GM19023 (cell line): ENCODE measurements at regions not wholly inside any gene's neighbourhood (a gene's known extent, or its start where the extent isn't known, plus 50 kb on each side); places are given as distances from the start of the nearest gene placed in this dataset.

Source experiments
- ATAC-seq: cut with Tn5 transposase; IDR thresholded peaks from one replicate; pipeline ENCODE4 v1.9.1; 2021; ENCODE audit warnings: mild to moderate bottlenecking, moderate library complexity; ENCODE audit not compliant: unreplicated experiment

- ATAC-seq = no peak
Observed at GRCh38 chr7:41312235-41312634, 390.7 kb downstream of the INHBA start.

- no peak for ATAC-seq
Observed at GRCh38 chr7:41311301-41311700, 391.6 kb downstream of the INHBA start.

- no peak for ATAC-seq
Observed at GRCh38 chr7:41306486-41306885, 396.4 kb downstream of the INHBA start.

- no peak for ATAC-seq
Observed at GRCh38 chr7:41305001-41305400, 397.9 kb downstream of the INHBA start.

GRCh38 chr7:41303709-41304108 lies 399.2 kb downstream of the INHBA start:
- no peak for ATAC-seq

GRCh38 chr7:41298409-41298808 lies 404.5 kb downstream of the INHBA start:
- no peak for ATAC-seq

- no peak for ATAC-seq
Observed at GRCh38 chr7:41297166-41297565, 405.7 kb downstream of the INHBA start.

GRCh38 chr7:41295455-41295815 lies 407.5 kb downstream of the INHBA start:
- ATAC-seq = no peak

- ATAC-seq = no peak
Observed at GRCh38 chr7:41294556-41295454, 408.1 kb downstream of the INHBA start.

- no peak for ATAC-seq
Observed at GRCh38 chr7:41292487-41292886, 410.4 kb downstream of the INHBA start.

GRCh38 chr7:41287559-41288335 lies 415.1 kb downstream of the INHBA start:
- no peak for ATAC-seq

- ATAC-seq = no peak
Observed at GRCh38 chr7:41280491-41280890, 422.4 kb downstream of the INHBA start.

GRCh38 chr7:41277561-41277960 lies 425.3 kb downstream of the INHBA start:
- ATAC-seq = no peak

GRCh38 chr7:41275255-41275654 lies 427.6 kb downstream of the INHBA start:
- ATAC-seq = no peak

GRCh38 chr7:41274179-41274578 lies 428.7 kb downstream of the INHBA start:
- no peak for ATAC-seq

GRCh38 chr7:41272664-41273063 lies 430.2 kb downstream of the INHBA start:
- no peak for ATAC-seq

- no peak for ATAC-seq
Observed at GRCh38 chr7:41268878-41269277, 434.0 kb downstream of the INHBA start.

GRCh38 chr7:41261080-41261479 lies 441.8 kb downstream of the INHBA start:
- no peak for ATAC-seq

GRCh38 chr7:41257660-41258059 lies 445.2 kb downstream of the INHBA start:
- no peak for ATAC-seq

GRCh38 chr7:41256186-41256945 lies 446.5 kb downstream of the INHBA start:
- ATAC-seq = no peak

GRCh38 chr7:41255716-41256115 lies 447.2 kb downstream of the INHBA start:
- ATAC-seq = no peak
